ENCODE measurements at regions not wholly inside any gene's neighbourhood (a gene's known extent, or its start where the extent isn't known, plus 50 kb on each side); places are given as distances from the start of the nearest gene placed in this dataset.

DNA sequence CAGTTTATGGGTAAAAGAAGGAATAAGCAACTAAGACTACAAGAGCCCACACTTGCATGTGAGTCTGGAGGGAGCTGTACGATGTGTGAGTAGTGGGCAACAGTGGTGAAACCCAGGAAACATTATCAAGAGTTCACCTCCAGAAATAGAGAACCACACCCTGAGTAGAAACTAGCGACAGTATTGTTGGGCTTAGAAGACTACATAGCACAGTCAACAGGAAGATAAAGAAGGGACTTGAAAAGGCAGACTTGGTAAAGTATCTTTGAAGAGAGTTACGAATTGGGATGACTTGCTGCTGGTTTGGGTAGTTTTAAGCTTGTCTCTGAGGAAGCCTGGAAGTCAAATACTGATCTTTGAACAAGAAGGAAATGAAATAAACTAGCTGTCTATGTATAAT lies 223.2 kb upstream of the GNAI1 start:
- TF ChIP-seq CTCF (IDR thresholded peaks at IDR 0.05) (no peak), POLR2A (IDR thresholded peaks at IDR 0.05) (no peak)
